Activated T-cell treated with anti-CD3 and anti-CD28 coated beads, Interleukin-2, amount 50 U/mL, for 4 hours (primary cell): ENCODE measurements at regions not wholly inside any gene's neighbourhood (a gene's known extent, or its start where the extent isn't known, plus 50 kb on each side); places are given as distances from the start of the nearest gene placed in this dataset.

Source experiments
- ATAC-seq, 2 donors: fragments of 200-7000 bp; cut with Tn5 transposase; one replicate each; pipeline ENCODE4 v1.10.0; 2021
- DNase-seq: peaks from one replicate; pipeline ENCODE4 v3.0.0-alpha.2; 2020
- H3K27me3 Mint-ChIP-seq: one replicate; pipeline ENCODE4 v1.8.0; 2021; ENCODE audit warnings: low read depth, mixed read lengths
- H3K36me3 Mint-ChIP-seq: one replicate; pipeline ENCODE4 v1.8.0; 2022; ENCODE audit warnings: mixed read lengths; ENCODE audit not compliant: insufficient read depth
- H3K4me1 Mint-ChIP-seq: one replicate; pipeline ENCODE4 v1.8.0; 2021; ENCODE audit warnings: low read depth, mixed read lengths
- H3K4me3 Mint-ChIP-seq: one replicate; pipeline ENCODE4 v1.8.0; 2021; ENCODE audit warnings: mild to moderate bottlenecking, moderate library complexity, mixed read lengths
- H3K9me3 Mint-ChIP-seq: one replicate; pipeline ENCODE4 v1.8.0; 2021; ENCODE audit warnings: mixed read lengths

GRCh38 chr12:124445826-124446225 is 121.6 kb downstream of the NCOR2 start:
- H3K9me3 Mint-ChIP-seq, result no peaks in the 10 kb centered on the region
- peaks cover 26% of the 10 kb centered on the region for H3K4me1 Mint-ChIP-seq
- ATAC-seq, result no peak
- H3K4me3 Mint-ChIP-seq, result no peak overlapping the region
- no peaks in the 10 kb centered on the region for H3K27me3 Mint-ChIP-seq
- peaks cover 36% of the 10 kb centered on the region for H3K36me3 Mint-ChIP-seq
- DNase-seq, result no peak

DNA sequence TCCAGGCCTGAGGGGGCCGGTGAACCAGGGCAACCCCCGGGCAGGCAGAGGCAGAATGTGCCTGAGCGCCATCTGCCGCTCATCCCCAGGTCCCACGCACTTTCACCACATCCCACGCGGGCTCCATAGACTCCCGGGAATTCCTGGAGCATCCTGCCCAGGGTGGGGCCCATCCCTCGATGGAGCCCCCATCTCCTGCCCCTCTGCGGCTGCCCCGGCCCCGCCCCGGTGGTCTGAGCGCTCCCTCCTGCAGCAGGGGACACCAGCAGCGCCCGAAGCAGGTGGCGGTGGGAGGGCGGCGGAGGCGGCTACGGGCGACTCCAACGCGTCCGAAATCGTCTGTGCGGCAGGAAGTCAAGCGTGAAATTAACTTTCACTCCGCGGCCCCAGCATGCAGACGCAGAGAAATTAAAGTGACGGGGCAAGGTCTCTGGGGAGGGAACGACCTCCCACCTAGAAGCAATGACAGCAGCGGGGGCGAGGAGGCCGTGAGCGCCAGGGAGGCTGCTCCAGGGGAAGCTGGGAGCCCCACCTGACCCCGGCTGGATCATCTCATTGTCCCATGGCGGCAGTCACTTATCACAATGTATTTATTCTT is 122.2 kb downstream of the NCOR2 start:
- Mint-ChIP-seq H3K9me3 (no peaks in the 10 kb centered on the region), H3K4me1 (peaks cover 22% of the 10 kb centered on the region), H3K27me3 (no peaks in the 10 kb centered on the region), H3K4me3 (no peak overlapping the region), H3K36me3 (peaks cover 36% of the 10 kb centered on the region)
- DNase-seq (no peak), ATAC-seq (no peak)

- ATAC-seq (no peak), DNase-seq (no peak)
- H3K27me3 Mint-ChIP-seq, result no peaks in the 10 kb centered on the region
- peaks cover 16% of the 10 kb centered on the region for H3K4me1 Mint-ChIP-seq
- H3K9me3 Mint-ChIP-seq, result no peaks in the 10 kb centered on the region
- no peak overlapping the region for H3K4me3 Mint-ChIP-seq
- peaks cover 33% of the 10 kb centered on the region for H3K36me3 Mint-ChIP-seq
Observed at GRCh38 chr12:124443931-124444712, 123.3 kb downstream of the NCOR2 start.

DNA sequence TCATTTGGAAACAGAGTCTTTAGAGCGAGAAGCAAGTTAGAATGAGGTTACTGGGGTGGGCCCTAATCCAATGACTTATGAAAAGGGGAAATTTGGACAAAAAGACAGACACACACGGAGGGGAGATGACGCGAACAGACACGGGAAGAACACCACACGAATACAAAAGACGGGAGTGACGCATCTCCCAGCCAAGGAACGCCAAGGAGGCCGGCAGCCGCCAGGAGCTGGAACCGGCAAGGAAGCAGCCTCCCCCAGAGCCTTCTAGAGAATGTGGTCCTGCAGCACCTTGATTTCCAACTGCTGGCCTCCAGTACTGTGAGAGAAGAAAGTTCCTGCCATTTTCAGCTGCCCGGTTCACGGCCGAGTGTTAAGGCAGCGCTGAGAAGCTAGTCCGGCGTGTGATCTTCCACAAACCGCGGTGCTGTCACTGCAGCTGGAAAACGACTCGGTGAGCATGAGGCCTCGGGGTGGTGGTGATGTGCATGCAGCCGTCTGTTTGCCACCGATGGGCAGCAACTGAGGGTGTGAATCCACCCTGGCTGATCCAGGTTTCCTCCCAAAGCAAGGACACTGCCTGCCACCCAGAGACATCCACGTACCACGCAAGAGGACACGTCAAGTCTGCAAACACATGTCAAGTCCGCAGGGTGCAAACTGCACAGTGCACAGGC is 124.5 kb downstream of the NCOR2 start:
- H3K4me1 Mint-ChIP-seq, result peaks cover 8% of the 10 kb centered on the region
- peaks cover 28% of the 10 kb centered on the region for H3K36me3 Mint-ChIP-seq
- no peaks in the 10 kb centered on the region for H3K27me3 Mint-ChIP-seq
- H3K9me3 Mint-ChIP-seq, result no peaks in the 10 kb centered on the region
- ATAC-seq (no peak), DNase-seq (no peak)
- H3K4me3 Mint-ChIP-seq, result no peak overlapping the region

DNA sequence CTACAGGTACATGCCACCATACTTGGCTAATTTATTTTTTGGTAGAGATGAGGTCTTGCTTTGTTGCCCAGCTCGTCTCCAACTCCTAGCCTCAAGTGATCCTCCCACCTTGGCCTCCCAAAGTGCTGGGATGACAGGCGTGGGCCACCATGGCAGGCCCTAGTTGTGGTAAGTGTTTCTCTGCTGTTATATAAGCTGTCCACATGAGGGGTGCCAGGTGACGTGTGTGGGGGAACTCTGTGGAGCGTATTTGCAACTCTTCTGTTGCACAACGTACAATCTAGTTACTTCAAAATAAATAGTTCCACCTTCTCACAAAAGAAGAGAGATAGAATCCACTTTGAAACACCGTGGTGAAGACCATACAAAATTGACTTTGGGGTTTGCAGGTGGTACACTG is 125.1 kb downstream of the NCOR2 start:
- DNase-seq, result no peak
- Mint-ChIP-seq H3K27me3 (no peaks in the 10 kb centered on the region), H3K9me3 (no peaks in the 10 kb centered on the region), H3K36me3 (peaks cover 30% of the 10 kb centered on the region), H3K4me3 (no peak overlapping the region), H3K4me1 (peaks cover 8% of the 10 kb centered on the region)
- no peak for ATAC-seq

- no peak for ATAC-seq
- H3K4me1 Mint-ChIP-seq, result peaks cover 8% of the 10 kb centered on the region
- no peaks in the 10 kb centered on the region for H3K9me3 Mint-ChIP-seq
- no peak for DNase-seq
- H3K4me3 Mint-ChIP-seq, result no peak overlapping the region
- H3K36me3 Mint-ChIP-seq, result peaks cover 30% of the 10 kb centered on the region
- no peaks in the 10 kb centered on the region for H3K27me3 Mint-ChIP-seq
Observed at GRCh38 chr12:124441443-124442194, 125.8 kb downstream of the NCOR2 start.

GRCh38 chr12:124440841-124441381 is 126.5 kb downstream of the NCOR2 start:
- DNase-seq (no peak), ATAC-seq (no peak)
- Mint-ChIP-seq H3K36me3 (peaks cover 27% of the 10 kb centered on the region), H3K9me3 (no peaks in the 10 kb centered on the region), H3K27me3 (no peaks in the 10 kb centered on the region), H3K4me3 (no peak overlapping the region), H3K4me1 (peaks cover 8% of the 10 kb centered on the region)

DNA sequence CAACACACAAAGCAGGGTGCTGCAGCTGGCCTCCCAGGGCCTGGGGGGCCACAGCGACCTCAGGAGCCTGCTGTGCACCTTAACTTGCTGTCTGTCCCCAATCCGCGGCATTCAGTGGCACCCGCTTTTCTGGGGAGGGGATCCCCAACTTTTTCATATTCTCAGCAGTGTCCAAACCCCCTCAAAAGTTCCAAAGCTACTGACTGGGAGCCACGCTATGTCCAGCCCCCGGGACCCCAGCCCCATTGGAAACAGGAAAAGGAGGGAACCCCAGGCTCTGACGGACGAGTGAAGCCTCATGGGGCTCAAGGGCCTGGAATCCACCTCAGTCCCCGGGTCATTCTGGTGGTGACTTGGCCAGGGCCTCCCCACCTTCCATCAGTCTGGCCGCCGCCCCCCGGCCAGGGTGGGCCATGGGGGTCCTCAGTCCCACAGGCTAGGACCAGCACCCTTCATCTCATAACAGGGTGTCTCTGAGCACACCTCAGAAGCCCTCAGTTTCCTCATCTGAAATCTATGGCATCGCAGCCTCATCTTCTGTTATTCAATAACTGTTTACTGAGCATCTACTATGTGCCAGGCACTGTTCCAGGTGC is 127.3 kb downstream of the NCOR2 start:
- H3K36me3 Mint-ChIP-seq, result peaks cover 27% of the 10 kb centered on the region
- no peaks in the 10 kb centered on the region for H3K9me3 Mint-ChIP-seq
- H3K27me3 Mint-ChIP-seq, result no peaks in the 10 kb centered on the region
- ATAC-seq, result no peak
- no peak for DNase-seq
- no peak overlapping the region for H3K4me3 Mint-ChIP-seq
- peaks cover 8% of the 10 kb centered on the region for H3K4me1 Mint-ChIP-seq

DNA sequence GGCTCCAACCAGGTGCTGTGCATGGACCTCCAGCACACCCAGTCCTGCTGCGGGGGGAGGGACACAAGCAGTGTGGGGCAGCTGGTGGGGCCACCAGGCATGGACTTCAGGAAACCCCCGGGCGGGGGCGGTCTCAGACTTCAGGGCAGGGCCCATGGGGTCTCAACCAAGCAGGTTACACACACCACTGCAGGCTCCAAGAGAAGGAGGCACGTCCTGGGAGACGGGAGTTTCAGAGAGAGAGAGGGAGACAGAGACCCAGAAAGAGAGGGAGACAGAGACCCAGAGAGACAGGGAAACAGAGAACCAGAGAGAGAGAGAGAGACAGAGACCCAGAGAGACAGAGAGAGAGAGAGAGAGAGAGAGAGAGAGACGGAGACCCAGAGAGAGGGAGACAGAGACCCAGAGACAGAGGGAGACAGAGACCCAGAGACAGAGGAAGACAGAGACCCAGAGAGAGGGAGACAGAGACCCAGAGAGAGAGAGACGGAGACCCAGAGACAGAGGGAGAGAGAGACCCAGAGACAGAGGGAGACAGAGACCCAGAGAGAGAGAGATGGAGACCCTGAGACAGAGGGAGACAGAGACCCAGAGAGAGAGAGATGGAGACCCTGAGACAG is 128.9 kb downstream of the NCOR2 start:
- ATAC-seq, result no peak
- H3K4me1 Mint-ChIP-seq, result peaks cover 3% of the 10 kb centered on the region
- no peak overlapping the region for H3K4me3 Mint-ChIP-seq
- peaks cover 17% of the 10 kb centered on the region for H3K36me3 Mint-ChIP-seq
- no peaks in the 10 kb centered on the region for H3K27me3 Mint-ChIP-seq
- DNase-seq, result no peak
- H3K9me3 Mint-ChIP-seq, result no peaks in the 10 kb centered on the region

GRCh38 chr12:124437617-124438436 is 129.6 kb downstream of the NCOR2 start:
- peaks cover 17% of the 10 kb centered on the region for H3K36me3 Mint-ChIP-seq
- ATAC-seq (peak in 1 of 2 donors; percentile 27), DNase-seq (no peak)
- peaks cover 3% of the 10 kb centered on the region for H3K4me1 Mint-ChIP-seq
- no peaks in the 10 kb centered on the region for H3K9me3 Mint-ChIP-seq
- no peaks in the 10 kb centered on the region for H3K27me3 Mint-ChIP-seq
- H3K4me3 Mint-ChIP-seq, result no peak overlapping the region

DNA sequence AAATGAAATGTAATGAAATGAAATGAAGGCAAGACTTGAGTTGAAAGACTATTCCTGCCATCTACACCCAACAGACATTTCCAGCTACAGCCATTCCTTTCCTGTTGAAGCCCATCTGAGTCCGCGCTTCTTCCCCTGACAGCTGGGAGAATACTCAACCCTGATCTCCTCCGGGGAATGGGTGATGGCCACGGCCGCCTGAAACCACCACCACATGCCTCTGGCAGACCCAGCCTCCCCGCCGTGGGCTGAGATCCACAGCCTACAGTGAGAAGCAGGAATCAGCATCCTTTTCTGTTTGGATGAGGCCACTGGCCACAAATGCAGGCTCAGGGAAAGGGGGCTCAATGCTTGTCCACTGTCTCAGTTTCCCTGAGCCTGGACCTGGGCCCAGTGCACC is 130.3 kb downstream of the NCOR2 start:
- H3K4me1 Mint-ChIP-seq, result peaks cover 3% of the 10 kb centered on the region
- ATAC-seq (no peak), DNase-seq (no peak)
- no peak overlapping the region for H3K4me3 Mint-ChIP-seq
- no peaks in the 10 kb centered on the region for H3K9me3 Mint-ChIP-seq
- peaks cover 12% of the 10 kb centered on the region for H3K36me3 Mint-ChIP-seq
- H3K27me3 Mint-ChIP-seq, result no peaks in the 10 kb centered on the region

DNA sequence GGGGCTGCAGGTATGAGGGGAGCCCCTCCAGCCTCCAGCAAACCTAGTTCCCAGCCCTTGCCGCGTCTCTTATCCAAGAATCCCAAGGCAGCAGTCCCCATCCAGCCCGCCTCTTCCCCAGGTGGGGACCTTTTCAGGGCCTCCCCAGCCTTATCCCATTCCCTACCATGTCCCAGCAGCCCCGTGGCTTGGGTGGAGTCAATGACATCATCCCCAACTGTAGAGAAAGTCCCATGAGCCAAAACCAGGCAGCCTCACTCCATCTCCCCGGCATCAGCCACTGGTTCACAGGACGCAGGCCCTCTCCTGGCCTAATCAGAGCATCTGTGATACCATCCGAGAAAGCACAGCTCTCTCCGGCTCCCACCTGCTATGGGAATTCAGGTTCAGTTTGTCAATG is 131.0 kb downstream of the NCOR2 start:
- Mint-ChIP-seq H3K27me3 (no peaks in the 10 kb centered on the region), H3K4me1 (peaks cover 3% of the 10 kb centered on the region), H3K4me3 (no peak overlapping the region), H3K9me3 (no peaks in the 10 kb centered on the region), H3K36me3 (peaks cover 9% of the 10 kb centered on the region)
- no peak for ATAC-seq
- DNase-seq, result no peak

DNA sequence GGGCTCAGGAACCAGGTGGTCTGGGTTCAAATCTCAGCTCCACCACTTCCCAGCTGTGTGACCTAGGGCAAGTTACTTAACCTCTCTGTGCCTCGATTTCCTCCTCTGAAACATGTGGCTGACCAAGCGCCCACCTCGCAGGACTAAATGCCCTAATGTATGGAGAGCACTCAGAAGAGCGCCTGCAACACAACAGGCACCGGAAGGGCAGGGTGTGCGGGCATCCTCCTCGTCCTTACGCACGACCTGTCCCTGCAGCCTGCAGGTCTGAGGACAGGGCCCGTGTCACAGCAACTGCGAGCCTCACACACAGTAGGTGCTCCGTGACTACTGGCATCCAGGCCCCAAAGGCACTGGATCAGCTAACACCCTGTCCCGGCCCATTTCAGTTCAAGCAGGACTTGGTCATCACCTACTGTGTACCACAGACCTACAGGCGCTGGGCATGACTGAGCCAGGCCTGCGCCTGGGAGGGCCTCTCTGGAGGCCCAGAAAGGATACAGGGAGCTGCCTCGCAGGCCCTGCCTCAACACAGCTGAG is 131.5 kb downstream of the NCOR2 start:
- Mint-ChIP-seq H3K36me3 (peaks cover 6% of the 10 kb centered on the region), H3K4me1 (peaks cover 3% of the 10 kb centered on the region), H3K27me3 (no peaks in the 10 kb centered on the region), H3K4me3 (no peak overlapping the region), H3K9me3 (no peaks in the 10 kb centered on the region)
- no peak for ATAC-seq
- no peak for DNase-seq
